NCI-H526 treated with DMSO at 0.1 percent for 48 hours (cell line): ENCODE measurements at regions not wholly inside any gene's neighbourhood (a gene's known extent, or its start where the extent isn't known, plus 50 kb on each side); places are given as distances from the start of the nearest gene placed in this dataset.
"Not testable (repeated sequence)": the region's sequence is repeated elsewhere in the genome, so short reads cannot be mapped to it uniquely, and the experiment has no call there.

ENCODE experiments used
- DNase-seq: peaks from one replicate; lab custom pipeline; 2025; lab: John Stamatoyannopoulos, UW

GRCh38 chr5:87784879-87785495, 372.3 kb upstream of the CCNH start:
- DNase-seq = no peak

DNA sequence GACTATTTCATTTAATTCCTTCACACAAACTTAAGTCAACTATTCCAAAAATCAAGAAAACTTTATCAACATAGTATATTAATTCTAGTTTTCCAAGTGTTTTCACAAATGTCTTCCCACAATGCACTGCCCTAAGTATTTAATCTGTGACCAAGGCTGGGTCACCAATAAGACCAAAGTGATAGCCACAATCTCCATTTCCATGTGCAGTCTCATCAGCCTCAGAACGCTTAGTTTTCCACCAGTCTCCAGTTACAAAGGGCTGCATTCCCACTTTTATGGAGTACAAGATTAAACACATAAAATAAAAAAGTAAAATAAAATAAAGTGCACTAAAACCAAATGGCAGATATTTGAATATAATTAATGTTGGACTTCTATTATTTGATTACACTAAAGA, 371.6 kb upstream of the CCNH start:
- no peak for DNase-seq

DNA sequence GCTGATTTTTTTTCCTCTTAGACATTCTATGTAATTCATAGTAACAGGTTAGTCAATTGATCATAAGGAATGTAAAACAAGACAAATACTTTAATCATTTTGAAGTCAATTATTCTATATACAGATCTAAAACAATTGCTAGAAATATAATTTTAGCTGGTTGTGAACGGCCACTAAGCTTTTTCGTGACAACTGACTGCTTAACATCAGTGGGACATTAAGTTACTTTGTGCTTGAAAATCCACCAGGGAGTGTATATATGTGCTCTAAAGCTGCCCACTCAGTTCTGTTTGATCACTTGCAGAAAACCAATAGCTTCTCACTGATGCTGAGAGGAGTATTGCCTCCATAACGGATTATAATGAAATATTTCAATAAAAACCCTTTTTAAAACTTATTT, 370.2 kb upstream of the CCNH start:
- no peak for DNase-seq

GRCh38 chr5:87781976-87782375, 369.2 kb upstream of the CCNH start:
- DNase-seq = no peak

- peak; percentile 69 for DNase-seq
Measured at GRCh38 chr5:87780831-87781760, 368.4 kb upstream of the CCNH start.

DNA sequence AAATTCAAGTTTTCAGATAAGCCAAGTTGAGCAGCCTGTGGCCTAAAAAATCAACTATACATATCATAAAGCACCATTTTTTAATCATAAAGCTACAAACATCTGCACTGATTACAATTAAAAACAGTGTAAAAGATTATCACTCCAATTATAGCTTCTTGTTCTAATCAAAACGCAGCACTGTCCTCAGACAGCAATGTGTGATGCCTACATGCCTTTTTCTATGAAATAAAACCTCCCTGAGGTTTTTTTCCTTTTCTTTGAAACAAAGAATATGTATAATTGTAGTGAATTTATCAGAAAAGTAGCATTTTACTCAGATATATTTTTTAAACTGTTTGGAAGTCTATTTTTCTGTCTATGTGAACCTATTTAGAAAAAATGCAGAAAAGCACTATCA, 366.1 kb upstream of the CCNH start:
- DNase-seq = no peak

DNA sequence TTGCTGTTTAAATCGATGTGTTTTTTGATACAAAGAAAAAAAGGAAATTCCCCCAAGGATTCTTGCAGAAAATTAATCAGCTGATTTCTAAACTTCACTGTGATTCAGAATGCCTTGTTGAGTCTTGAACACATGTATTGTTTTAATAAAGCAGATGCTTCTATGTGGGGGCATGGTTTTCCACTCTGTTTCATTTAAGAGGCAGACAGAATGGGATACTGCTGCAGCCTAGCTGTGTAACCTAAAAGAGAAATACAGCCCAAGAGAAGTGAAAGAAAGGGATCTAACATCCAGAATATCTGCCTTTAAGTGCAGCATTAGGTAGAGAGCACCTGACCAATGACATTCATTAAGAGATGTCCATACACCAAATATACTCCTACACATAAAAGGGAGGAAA, 365.1 kb upstream of the CCNH start:
- DNase-seq = no peak

DNA sequence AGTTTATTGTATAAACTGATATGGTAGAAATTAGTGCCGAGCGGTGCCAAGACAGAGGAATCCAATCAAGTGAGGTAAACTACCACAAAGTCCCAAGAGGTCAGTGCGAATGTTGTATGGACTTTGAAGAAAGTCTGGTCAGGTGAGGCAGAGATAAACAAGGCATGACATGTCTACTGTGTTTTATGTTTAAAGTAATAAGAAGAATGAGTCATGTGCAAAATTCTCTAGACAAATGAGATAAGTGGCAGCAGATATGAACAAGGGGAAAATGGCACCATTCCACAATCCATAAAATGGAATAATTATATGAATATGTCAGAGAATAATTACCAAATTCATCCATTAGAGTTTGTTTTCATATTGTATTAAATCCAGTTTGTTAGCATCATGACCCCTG, 364.1 kb upstream of the CCNH start:
- no peak for DNase-seq

- not testable (repeated sequence) for DNase-seq
Measured at GRCh38 chr5:87776302-87776701, 363.6 kb upstream of the CCNH start.

DNA sequence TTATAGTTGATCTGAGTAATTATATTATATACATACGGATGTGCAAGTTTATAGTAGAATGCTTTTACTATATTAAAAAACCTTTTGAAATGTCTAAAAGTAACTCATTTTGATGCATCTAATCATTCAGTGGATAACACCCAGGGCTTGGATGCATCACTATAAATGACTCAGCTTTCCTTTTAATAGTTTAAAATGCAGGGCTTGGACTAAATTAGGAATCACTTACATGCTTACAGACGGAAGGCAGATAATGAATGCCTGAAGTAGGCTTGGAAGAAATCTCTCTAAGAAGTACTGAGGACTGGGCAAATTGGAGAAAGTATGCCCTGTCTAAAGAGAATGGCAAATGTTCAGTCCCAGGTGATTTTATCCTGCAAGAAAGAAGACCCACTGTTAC, 362.5 kb upstream of the CCNH start:
- DNase-seq = no peak

DNA sequence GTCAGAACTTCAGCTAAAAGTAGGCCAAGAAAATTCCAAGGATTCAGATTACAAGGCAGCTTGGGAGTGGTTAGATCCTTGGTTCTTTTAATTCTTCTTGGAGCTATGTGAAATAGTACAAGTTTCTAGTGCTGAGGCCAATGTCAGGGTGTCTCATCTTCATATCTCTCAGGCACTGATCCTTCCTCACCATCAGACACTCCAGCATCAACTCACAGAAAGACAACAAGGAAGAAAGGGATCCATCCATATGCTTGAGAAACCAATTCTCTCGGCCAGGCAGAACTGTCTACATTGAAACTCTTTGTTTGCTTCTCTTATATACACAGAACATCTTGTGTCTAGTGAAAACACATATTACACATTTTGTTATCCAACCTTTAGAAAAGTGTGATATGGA, 362.1 kb upstream of the CCNH start:
- no peak for DNase-seq

DNA sequence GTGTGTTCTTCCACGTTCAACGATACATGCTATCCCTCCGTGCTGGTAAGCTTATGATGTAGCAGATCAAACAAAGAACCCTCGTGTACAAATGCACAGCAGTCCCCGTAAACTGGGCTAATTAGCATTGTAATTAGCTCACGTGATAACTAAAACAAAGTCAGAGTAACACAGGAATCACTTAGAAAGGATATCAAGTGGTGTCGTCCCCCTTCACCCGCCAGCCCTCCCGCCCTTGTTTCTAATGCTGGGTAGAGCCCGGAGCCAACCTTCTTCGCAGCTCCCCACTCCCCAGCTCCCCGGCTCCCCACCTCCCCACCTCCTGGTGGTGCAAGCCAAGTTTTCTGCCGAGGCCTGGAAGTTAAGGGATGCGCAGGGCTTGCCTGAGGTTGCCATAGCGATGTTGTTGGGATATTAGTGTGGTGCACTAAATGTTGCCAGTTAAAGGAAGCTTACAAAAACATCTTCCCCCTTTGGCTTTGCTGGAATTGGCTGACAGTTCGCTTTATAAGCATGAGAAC, 357.9 kb upstream of the CCNH start:
- DNase-seq = no peak

GRCh38 chr5:87770016-87770570, 357.4 kb upstream of the CCNH start:
- no peak for DNase-seq

GRCh38 chr5:87769157-87769556, 356.4 kb upstream of the CCNH start:
- DNase-seq = no peak

DNA sequence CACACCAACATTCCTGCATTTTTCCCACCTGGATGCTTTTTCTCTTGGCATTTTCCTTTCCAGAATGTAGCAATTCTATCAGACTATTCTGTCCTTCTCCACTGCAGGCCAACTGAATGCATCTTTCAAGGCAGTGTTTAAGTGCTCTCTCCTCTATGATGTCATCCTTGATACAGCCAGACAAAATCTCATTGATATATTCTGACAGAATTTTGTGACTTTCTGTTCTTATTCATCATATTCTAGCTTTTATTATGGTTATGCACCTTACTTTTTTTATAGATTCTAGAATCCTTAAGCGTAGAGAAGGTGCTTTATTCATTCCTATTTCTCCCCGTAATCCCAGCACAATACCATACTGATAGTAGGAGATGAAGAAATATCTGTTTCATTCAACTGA, 355.5 kb upstream of the CCNH start:
- DNase-seq = no peak

DNA sequence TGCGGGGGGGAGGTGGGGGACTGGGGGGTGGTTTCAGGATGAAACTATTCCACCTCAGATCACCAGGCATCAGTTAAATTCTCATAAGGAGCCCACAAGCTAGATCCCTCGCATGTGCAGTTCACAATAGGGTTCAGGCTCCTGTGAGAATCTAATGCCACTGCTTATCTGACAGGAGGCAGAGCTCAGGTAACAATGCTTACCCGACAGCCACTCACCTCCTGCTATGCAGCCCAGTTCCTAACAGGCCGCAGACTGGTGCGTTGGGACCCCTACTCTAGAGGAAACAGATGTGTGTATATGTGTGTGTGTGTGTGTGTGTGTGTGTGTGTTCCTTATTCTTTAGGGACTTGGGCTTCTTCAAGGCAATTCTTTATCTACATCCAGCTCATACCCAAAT, 352.3 kb upstream of the CCNH start:
- DNase-seq = no peak

GRCh38 chr5:87762631-87763030, 349.9 kb upstream of the CCNH start:
- no peak for DNase-seq

- no peak for DNase-seq
Measured at GRCh38 chr5:87756951-87757350, 344.2 kb upstream of the CCNH start.

DNA sequence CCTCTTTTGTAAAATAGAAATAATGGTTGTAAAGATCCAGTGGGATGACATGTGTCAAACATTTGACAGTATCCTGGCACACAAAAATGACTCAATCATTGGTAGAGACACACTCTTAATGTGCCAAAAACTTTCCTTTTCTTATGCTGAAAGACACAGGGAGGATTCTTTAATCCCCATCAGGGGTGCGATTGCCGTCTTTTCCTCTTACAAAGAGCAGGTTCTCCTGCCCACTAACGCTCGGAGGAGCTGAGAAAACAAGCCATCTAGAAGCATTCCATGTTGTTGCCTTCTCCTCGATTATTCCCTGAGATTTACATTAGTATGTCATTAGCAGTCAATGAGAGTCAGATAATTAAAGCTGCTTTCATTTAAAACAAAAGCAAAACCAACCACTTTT, 342.6 kb upstream of the CCNH start:
- DNase-seq = no peak

DNA sequence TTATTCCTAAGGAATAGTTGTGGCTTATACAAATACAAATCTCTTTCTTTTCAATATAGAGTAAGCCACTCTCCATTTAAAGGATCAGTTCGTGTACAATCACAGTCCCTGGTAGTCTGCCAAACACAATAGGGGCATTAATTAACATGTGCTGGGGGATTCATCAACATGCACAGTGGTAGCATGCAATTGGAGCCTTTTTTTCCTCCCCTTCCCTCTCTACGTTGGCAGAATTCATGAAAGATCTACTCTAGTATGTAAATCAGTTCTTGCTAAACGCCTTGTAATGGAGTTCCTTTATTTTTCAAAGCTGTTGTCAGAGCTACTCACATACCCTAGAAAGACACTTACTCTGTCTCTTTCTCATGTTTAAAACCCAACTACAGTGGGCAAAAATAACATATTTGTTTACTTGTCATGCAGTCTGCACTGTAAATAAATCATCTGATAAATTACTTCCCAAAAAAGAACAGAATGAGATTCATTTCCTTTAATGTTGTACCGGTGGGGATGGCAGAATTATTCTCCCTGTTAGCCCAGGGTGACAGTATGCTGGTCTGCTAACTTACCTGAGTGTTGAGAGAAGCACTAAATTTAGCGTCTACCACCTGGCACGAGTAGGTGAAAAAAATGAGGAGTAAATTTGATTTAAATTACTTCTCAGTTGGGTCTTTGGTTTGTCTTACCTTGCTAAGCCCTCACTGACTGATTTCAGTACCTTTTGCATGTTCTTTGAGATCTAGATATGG, 341.5 kb upstream of the CCNH start:
- DNase-seq = no peak

- DNase-seq = no peak
Measured at GRCh38 chr5:87752362-87752761, 339.6 kb upstream of the CCNH start.

- DNase-seq = no peak
Measured at GRCh38 chr5:87751824-87752223, 339.1 kb upstream of the CCNH start.
